Epithelial cell of proximal tubule (primary cell): ENCODE measurements at regions not wholly inside any gene's neighbourhood (a gene's known extent, or its start where the extent isn't known, plus 50 kb on each side); places are given as distances from the start of the nearest gene placed in this dataset.

Experiments used
- DNase-seq: peaks from one replicate; pipeline ENCODE4 v3.0.0-alpha.2; 2011; ENCODE audit warnings: low read depth
- H3K4me3 ChIP-seq: 2 replicates; pipeline ENCODE4 v1.5.1; 2011; ENCODE audit warnings: low read depth, mild to moderate bottlenecking, low read length
- TF ChIP-seq, protein P1 (sequence below): conservative IDR thresholded peaks from 2 replicates; pipeline ENCODE4 v1.5.1; 2012; ENCODE audit warnings: low read depth, mild to moderate bottlenecking, low read length

DNA sequence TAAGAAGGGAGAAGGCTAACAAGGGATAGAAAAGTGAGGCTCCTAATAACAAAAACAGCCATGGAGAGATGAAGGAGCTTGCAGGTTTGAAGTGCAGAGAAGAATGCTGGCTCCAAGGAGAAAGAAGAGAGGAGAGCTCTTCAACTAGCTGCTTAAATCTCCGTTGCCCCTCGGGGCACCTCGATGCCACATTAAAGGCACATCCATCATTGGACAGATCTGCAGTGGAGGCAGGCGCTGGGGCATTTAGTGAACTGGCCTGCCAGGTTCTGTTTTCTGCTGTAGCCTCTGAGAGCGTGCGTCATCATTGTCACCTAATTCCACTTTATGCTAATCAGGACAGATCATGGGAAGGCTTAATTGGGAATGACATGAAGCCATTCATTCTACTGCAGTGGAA lies 1426.2 kb upstream of the WWC1 start:
- no peak for DNase-seq
- H3K4me3 ChIP-seq = no peak overlapping the region
- TF ChIP-seq, protein P1, sequence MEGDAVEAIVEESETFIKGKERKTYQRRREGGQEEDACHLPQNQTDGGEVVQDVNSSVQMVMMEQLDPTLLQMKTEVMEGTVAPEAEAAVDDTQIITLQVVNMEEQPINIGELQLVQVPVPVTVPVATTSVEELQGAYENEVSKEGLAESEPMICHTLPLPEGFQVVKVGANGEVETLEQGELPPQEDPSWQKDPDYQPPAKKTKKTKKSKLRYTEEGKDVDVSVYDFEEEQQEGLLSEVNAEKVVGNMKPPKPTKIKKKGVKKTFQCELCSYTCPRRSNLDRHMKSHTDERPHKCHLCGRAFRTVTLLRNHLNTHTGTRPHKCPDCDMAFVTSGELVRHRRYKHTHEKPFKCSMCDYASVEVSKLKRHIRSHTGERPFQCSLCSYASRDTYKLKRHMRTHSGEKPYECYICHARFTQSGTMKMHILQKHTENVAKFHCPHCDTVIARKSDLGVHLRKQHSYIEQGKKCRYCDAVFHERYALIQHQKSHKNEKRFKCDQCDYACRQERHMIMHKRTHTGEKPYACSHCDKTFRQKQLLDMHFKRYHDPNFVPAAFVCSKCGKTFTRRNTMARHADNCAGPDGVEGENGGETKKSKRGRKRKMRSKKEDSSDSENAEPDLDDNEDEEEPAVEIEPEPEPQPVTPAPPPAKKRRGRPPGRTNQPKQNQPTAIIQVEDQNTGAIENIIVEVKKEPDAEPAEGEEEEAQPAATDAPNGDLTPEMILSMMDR = no peak

DNA sequence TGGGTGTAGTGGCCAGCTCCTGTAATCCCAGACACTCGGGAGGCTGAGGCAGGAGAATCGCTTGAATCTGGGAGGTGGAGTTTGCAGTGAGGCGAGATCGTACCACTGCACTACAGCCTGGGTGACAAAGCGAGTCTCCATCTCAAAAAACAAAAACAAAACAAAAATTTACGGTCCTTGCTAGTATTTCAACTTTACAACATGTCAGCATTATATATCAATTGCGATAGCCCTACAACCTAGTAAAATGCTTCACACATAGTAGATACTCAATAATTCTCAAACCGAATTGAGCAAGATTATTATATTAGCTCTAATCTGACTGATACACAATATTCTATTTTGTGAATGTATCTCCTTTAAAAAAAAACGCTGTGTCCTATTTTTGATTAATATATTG lies 1411.0 kb upstream of the WWC1 start:
- no peak overlapping the region for H3K4me3 ChIP-seq
- DNase-seq = no peak
- TF ChIP-seq, protein P1 = no peak

DNA sequence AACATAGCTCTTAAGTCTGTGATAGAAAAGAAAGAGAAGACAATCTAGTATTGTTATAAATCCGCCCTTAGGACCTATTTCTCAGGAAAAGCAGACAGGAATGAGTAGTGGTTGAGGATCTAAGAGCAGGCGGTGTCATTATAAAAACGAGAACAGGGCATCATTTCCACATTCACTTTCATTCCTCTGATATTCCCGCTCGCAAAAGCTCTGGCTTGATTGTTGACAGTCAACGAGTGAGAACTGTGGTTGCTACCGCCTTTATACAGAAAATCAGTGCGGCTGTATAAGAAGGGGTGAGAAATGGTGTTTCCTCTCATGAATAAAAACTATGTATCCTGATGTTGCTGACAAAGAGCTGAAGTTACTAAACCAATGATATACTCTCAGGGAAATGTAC lies 1409.6 kb upstream of the WWC1 start:
- TF ChIP-seq, protein P1 = no peak
- DNase-seq = no peak
- no peak overlapping the region for H3K4me3 ChIP-seq

DNA sequence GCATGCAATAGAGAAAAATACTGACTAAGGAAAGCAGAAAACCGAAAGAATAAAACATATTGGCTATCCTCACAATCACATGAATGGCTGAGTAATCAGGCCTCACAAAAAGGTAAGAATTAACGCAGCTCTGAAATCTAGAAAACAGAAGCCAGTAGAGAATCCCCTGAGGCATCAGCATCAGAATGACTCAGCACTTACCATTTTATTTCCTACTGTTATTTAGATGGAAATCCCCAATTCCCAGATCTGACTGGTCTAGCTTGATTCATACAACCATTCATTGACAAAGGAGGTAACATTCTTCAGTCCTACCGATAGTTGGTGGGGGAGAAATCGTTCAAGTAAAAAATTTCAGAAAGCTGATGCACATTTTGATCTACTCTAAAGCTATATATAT lies 1408.4 kb upstream of the WWC1 start:
- DNase-seq = peak; percentile 88
- H3K4me3 ChIP-seq = no peak overlapping the region
- TF ChIP-seq, protein P1 = no peak

DNA sequence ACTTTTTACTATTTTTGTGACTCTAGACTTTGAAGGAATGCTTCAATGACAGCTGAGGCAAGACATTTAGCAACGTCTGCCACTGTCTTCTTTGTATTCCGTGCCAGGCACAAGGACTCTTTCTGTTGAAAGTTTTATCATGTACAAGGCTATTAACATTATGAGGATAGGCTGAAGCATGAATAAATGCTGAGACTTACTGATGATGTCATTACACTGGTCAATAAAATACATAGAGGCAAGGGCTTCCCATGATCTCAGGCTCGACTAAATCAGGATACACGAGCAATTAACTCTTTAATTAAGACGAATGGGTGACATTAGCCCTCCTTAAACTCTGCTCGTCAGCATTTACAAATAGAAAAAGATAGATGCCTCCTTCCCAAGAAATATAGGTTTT lies 1393.3 kb upstream of the WWC1 start:
- no peak for DNase-seq
- TF ChIP-seq, protein P1 = no peak
- no peak overlapping the region for H3K4me3 ChIP-seq

DNA sequence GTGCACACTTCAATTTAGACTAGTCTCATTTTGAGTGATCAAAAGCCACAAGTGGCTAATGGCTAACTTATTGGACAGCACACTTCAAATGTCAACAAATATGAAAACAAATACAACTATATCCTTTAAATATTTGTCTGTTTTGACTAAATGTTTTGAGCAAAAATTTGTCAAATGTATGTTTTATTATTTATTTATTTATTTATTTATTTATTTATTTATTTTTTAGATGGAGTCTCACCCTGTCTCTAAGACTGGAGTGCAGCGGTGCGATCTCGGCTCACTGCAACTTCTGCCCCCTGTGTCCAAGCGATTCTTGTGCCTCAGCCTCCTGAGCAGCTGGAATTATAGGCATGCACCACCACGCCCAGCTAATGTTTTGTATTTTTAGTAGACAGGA lies 1392.1 kb upstream of the WWC1 start:
- DNase-seq = no peak
- TF ChIP-seq, protein P1 = no peak

DNA sequence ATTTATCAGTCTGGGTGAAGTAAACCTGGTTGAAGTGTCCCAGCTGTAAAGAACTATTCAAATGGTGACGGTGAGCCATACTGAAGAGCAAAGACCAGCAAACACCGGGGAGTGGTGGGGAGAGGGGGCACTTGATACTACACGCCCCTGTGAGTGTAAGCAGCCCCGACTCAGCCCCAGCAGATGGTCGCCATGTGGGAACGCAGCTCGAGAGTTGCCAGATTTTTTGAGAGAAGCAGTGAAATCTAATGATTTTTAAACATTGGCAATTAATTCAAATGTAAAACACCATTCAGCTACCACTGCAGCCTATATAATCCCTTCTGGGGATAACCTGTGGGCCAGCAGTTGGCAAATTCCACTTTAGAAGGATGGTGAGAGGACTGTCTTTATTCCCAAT lies 1386.9 kb upstream of the WWC1 start:
- DNase-seq = no peak
- H3K4me3 ChIP-seq = no peak overlapping the region
- TF ChIP-seq, protein P1 = no peak

More for the DNA sequence above, 1392.1 kb upstream of the WWC1 start:
- H3K4me3 ChIP-seq = no peak overlapping the region
